ENCODE measurements at regions not wholly inside any gene's neighbourhood (a gene's known extent, or its start where the extent isn't known, plus 50 kb on each side); places are given as distances from the start of the nearest gene placed in this dataset.

DNA sequence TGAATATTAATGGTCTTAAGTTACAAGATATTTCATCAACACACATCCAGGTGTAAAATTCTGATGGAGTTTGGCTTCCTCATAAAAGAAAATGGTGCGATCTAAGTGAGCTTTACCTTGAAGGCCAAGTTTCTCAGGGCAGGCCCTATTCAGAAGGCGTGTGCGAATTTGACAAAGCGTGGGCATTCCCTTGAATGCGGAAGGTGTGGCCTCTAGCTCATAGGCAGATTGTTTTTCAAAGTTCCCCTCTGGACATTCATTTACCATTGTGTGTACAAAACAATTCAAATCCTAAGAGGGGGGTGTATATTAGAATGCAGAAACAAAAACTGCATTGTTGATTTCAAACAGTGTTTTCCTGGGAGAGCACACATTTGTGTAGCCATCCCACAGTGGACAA, 411.9 kb upstream of the PKN2 start:
- H3K27ac ChIP-seq (ENCODE audit: low read depth, low read length) = no peak overlapping the region
- no peaks in the 10 kb centered on the region for H3K36me3 ChIP-seq (ENCODE audit: insufficient read depth, low read length)
- H3K4me1 ChIP-seq (ENCODE audit: insufficient read depth, low read length) = no peaks in the 10 kb centered on the region
- H3K27me3 ChIP-seq (ENCODE audit: control insufficient read depth in 1 of 2, insufficient read depth in 2 of 2, low read length in 2 of 2) = no peaks in the 10 kb centered on the region
- H3K9ac ChIP-seq (ENCODE audit: low read length) = no peak overlapping the region
- no peak overlapping the region for H3K4me3 ChIP-seq (ENCODE audit: low read depth in 1 of 2, low read length in 2 of 2)
- H3K9me3 ChIP-seq (ENCODE audit: low read length) = no peaks in the 10 kb centered on the region

DNA sequence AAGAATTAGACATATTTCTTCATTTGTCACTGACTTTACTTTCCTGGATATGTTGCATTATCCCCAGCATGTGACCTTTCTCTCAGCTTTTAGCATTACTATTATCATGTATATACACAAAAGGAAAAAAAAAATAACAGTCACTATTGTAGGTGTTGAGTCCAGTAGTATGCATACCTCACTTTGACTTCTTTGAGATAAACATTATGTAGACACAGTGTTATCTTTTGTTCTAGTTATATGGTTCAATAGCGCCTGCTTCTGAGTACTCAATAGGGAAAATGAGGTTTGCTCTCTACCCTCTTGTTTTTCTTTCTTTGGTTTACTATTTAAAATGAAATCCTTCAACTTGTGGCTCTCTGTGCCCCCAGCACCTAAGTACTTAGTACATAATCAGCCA, 409.6 kb upstream of the PKN2 start:
- Histone ChIP-seq H3K9ac (ENCODE audit: low read length) (no peak overlapping the region), H3K27me3 (ENCODE audit: control insufficient read depth in 1 of 2, insufficient read depth in 2 of 2, low read length in 2 of 2) (no peaks in the 10 kb centered on the region), H3K9me3 (ENCODE audit: low read length) (no peaks in the 10 kb centered on the region), H3K27ac (ENCODE audit: low read depth, low read length) (no peak overlapping the region), H3K4me3 (ENCODE audit: low read depth in 1 of 2, low read length in 2 of 2) (no peak overlapping the region), H3K4me1 (ENCODE audit: insufficient read depth, low read length) (no peaks in the 10 kb centered on the region), H3K36me3 (ENCODE audit: insufficient read depth, low read length) (no peaks in the 10 kb centered on the region)

DNA sequence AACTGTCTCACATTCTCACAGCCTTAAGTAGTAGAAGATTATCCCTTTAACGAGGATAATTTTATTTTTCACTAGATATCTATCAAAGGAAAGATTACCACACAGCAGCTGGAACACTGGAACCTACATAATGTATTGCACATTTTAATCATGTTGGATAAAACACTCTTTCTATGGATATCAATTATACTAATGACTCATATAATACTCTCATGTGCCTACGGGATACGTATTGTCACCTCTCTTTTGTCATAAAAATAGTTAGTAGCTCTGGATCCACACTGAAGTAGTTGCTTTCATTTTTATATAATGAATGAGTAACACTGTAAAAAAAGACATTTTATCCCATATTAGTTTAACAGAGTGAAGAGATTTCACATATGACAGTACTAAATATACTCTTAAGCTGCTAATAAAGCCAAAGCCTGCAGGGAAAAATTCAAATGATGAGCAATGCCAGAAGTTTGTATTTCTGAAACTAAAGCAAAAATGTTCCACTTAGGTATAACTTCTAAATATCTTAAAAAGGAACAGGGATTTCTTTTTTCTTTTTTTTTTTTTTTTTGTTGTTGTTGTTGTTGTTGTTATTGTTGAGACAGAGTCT, 408.7 kb upstream of the PKN2 start:
- Histone ChIP-seq H3K4me3 (ENCODE audit: low read depth in 1 of 2, low read length in 2 of 2) (no peak overlapping the region), H3K36me3 (ENCODE audit: insufficient read depth, low read length) (no peaks in the 10 kb centered on the region), H3K27ac (ENCODE audit: low read depth, low read length) (no peak overlapping the region), H3K9ac (ENCODE audit: low read length) (no peak overlapping the region), H3K9me3 (ENCODE audit: low read length) (no peaks in the 10 kb centered on the region), H3K27me3 (ENCODE audit: control insufficient read depth in 1 of 2, insufficient read depth in 2 of 2, low read length in 2 of 2) (no peaks in the 10 kb centered on the region), H3K4me1 (ENCODE audit: insufficient read depth, low read length) (no peaks in the 10 kb centered on the region)

DNA sequence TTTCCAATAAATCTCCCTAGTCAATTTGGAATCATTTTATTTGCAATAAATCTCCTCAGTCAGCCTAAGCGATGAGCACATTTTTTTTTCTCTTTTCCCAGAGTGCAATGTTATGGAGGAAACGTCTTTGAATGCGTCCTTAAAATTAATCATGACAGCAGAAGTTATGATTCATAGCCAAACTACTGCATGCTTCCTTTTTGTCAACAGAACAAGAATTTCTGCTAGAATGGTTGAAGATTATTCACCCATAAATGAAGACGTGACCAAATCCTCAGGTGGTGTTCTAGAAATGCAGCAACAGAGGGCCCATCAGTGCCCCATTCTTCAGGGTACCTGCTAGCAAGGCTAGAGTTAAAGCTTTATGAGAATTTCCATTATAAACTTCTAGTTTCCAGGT, 407.9 kb upstream of the PKN2 start:
- no peaks in the 10 kb centered on the region for H3K9me3 ChIP-seq (ENCODE audit: low read length)
- no peak overlapping the region for H3K9ac ChIP-seq (ENCODE audit: low read length)
- no peak overlapping the region for H3K4me3 ChIP-seq (ENCODE audit: low read depth in 1 of 2, low read length in 2 of 2)
- H3K27me3 ChIP-seq (ENCODE audit: control insufficient read depth in 1 of 2, insufficient read depth in 2 of 2, low read length in 2 of 2) = no peaks in the 10 kb centered on the region
- H3K36me3 ChIP-seq (ENCODE audit: insufficient read depth, low read length) = no peaks in the 10 kb centered on the region
- H3K27ac ChIP-seq (ENCODE audit: low read depth, low read length) = no peak overlapping the region
- no peaks in the 10 kb centered on the region for H3K4me1 ChIP-seq (ENCODE audit: insufficient read depth, low read length)

DNA sequence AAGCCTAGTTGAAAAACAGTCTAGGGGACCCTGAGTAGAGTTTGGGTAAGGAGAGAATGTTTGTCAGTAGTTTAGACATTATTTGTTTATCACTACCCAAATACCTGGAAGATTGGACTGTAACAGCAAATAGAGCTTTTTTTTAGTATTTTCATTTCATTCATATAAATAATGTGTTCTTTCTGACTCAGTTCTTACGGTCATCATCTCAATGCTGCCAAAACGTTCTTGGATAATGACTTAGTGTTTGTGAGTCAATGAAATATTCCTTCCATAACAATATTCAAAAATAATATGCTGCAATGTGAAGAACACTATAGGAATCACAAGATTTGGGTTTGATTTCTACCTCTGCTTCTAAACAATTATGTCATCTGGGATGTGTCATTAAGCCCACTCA, 400.0 kb upstream of the PKN2 start:
- H3K36me3 ChIP-seq (ENCODE audit: insufficient read depth, low read length) = no peaks in the 10 kb centered on the region
- H3K4me1 ChIP-seq (ENCODE audit: insufficient read depth, low read length) = no peaks in the 10 kb centered on the region
- no peak overlapping the region for H3K4me3 ChIP-seq (ENCODE audit: low read depth in 1 of 2, low read length in 2 of 2)
- no peak overlapping the region for H3K27ac ChIP-seq (ENCODE audit: low read depth, low read length)
- H3K9me3 ChIP-seq (ENCODE audit: low read length) = no peaks in the 10 kb centered on the region
- H3K27me3 ChIP-seq (ENCODE audit: control insufficient read depth in 1 of 2, insufficient read depth in 2 of 2, low read length in 2 of 2) = no peaks in the 10 kb centered on the region
- no peak overlapping the region for H3K9ac ChIP-seq (ENCODE audit: low read length)

DNA sequence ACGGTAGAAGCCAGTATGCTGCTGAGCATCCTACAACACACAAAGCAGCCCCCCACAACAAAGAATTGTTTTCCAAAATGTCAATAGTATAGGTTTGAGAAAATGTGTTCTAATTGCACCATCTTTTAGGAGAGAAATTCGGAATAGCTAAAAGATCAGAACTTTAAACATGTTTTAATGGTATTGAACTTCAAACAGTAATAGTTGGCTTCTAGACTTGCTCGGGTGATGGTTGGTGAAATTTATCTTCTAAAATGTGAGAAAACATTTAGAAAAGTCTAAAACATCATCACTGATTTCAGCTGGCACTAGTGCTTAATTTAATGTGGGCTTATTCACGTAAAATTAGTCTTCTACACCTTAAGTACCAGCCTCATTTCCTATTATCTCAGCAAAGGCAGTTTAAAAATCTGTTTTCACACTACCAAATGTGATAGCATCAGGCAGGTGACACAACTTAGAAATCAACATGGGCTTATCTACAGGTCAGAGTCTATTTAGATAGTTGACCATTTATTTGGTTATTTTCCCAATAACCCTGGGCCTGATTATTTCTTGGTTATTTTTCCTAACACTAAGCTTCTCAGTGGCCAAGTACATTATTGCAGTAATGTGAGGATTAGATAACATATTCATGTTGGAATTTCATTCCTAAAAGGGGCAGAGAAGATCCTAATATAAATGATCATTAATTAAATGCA, 399.3 kb upstream of the PKN2 start:
- no peak overlapping the region for H3K9ac ChIP-seq (ENCODE audit: low read length)
- no peak overlapping the region for H3K4me3 ChIP-seq (ENCODE audit: low read depth in 1 of 2, low read length in 2 of 2)
- no peaks in the 10 kb centered on the region for H3K27me3 ChIP-seq (ENCODE audit: control insufficient read depth in 1 of 2, insufficient read depth in 2 of 2, low read length in 2 of 2)
- no peak overlapping the region for H3K27ac ChIP-seq (ENCODE audit: low read depth, low read length)
- no peaks in the 10 kb centered on the region for H3K9me3 ChIP-seq (ENCODE audit: low read length)
- no peaks in the 10 kb centered on the region for H3K36me3 ChIP-seq (ENCODE audit: insufficient read depth, low read length)
- H3K4me1 ChIP-seq (ENCODE audit: insufficient read depth, low read length) = no peaks in the 10 kb centered on the region

DNA sequence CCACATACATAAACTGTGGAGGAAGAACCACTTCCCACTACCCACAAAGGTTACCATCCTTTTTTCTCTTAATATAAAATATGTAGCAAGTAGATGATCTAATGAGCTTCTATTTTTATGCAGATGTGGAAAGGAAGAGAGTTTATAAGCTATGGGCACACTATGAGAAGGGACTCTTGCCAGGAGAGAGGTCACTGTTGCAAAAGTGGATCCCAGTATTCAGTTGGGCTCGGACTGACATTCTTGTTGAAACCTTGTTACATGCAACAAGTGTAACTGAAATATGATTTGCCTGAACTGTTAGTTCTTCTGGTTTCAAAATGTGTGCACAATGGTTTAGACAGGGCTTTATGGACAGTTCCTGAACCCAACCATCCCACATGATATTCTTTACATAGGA, 397.4 kb upstream of the PKN2 start:
- Histone ChIP-seq H3K27me3 (ENCODE audit: control insufficient read depth in 1 of 2, insufficient read depth in 2 of 2, low read length in 2 of 2) (no peaks in the 10 kb centered on the region), H3K36me3 (ENCODE audit: insufficient read depth, low read length) (no peaks in the 10 kb centered on the region)

DNA sequence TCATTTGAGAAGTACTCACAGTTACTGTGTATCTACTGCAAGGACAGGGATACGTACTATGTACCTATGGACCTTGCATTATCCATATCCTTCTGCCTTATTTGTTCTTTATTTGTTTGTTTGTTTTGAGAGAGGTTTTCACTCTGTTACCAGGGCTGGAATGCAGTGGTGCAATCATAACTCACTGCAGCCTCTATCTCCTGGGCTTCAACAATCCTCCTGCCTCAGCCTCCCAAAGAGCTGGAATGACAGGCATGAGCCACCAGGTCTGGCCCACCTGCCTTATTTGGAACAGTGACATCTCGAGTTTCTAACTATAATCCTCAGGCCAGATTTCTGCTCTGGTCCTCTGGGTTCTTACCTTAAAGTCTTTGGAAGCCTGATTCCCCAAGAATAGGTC, 395.5 kb upstream of the PKN2 start:
- no peak overlapping the region for H3K4me3 ChIP-seq (ENCODE audit: low read depth in 1 of 2, low read length in 2 of 2)
- H3K27ac ChIP-seq (ENCODE audit: low read depth, low read length) = no peak overlapping the region
- no peaks in the 10 kb centered on the region for H3K4me1 ChIP-seq (ENCODE audit: insufficient read depth, low read length)
- H3K9me3 ChIP-seq (ENCODE audit: low read length) = no peaks in the 10 kb centered on the region
- no peak overlapping the region for H3K9ac ChIP-seq (ENCODE audit: low read length)
- H3K36me3 ChIP-seq (ENCODE audit: insufficient read depth, low read length) = no peaks in the 10 kb centered on the region
- H3K27me3 ChIP-seq (ENCODE audit: control insufficient read depth in 1 of 2, insufficient read depth in 2 of 2, low read length in 2 of 2) = no peaks in the 10 kb centered on the region

More for the DNA sequence above, 397.4 kb upstream of the PKN2 start:
- Histone ChIP-seq H3K4me3 (ENCODE audit: low read depth in 1 of 2, low read length in 2 of 2) (no peak overlapping the region), H3K9ac (ENCODE audit: low read length) (no peak overlapping the region), H3K27ac (ENCODE audit: low read depth, low read length) (no peak overlapping the region), H3K4me1 (ENCODE audit: insufficient read depth, low read length) (no peaks in the 10 kb centered on the region), H3K9me3 (ENCODE audit: low read length) (no peaks in the 10 kb centered on the region)

DNA sequence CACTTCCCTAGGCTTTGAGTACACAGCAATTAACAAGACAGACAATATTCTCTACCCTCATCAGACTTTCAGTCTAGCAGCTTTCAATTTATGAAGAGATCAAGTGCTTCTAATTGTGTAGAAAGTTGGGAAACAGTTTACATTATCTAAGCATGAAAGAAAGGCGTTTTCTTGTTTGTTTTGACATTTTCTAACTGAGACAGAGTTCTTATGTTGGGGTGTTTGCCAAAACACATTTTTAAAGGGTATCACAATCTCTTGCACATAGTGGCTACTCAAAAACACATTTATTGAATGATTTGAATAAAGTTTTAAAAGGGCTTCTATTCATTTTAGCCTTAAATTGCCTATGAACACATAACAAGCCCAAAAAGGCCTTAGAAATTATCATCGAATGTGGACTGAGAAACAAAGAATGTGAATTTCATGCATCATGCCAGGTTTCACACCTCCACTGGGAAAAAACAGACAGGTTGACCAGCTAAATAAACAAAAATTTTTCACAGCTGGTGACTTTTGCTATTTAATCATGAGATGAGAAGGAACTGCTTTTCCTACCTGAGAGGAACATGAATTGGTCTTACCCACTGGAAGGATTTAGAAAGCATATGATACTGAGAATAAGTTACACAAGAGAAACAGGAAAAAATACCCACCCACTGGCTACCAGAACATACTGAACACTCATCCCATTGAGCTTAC, 394.5 kb upstream of the PKN2 start:
- H3K4me1 ChIP-seq (ENCODE audit: insufficient read depth, low read length) = no peaks in the 10 kb centered on the region
- H3K9ac ChIP-seq (ENCODE audit: low read length) = no peak overlapping the region
- H3K36me3 ChIP-seq (ENCODE audit: insufficient read depth, low read length) = no peaks in the 10 kb centered on the region
- no peak overlapping the region for H3K27ac ChIP-seq (ENCODE audit: low read depth, low read length)
- no peaks in the 10 kb centered on the region for H3K27me3 ChIP-seq (ENCODE audit: control insufficient read depth in 1 of 2, insufficient read depth in 2 of 2, low read length in 2 of 2)
- no peak overlapping the region for H3K4me3 ChIP-seq (ENCODE audit: low read depth in 1 of 2, low read length in 2 of 2)
- H3K9me3 ChIP-seq (ENCODE audit: low read length) = no peaks in the 10 kb centered on the region

DNA sequence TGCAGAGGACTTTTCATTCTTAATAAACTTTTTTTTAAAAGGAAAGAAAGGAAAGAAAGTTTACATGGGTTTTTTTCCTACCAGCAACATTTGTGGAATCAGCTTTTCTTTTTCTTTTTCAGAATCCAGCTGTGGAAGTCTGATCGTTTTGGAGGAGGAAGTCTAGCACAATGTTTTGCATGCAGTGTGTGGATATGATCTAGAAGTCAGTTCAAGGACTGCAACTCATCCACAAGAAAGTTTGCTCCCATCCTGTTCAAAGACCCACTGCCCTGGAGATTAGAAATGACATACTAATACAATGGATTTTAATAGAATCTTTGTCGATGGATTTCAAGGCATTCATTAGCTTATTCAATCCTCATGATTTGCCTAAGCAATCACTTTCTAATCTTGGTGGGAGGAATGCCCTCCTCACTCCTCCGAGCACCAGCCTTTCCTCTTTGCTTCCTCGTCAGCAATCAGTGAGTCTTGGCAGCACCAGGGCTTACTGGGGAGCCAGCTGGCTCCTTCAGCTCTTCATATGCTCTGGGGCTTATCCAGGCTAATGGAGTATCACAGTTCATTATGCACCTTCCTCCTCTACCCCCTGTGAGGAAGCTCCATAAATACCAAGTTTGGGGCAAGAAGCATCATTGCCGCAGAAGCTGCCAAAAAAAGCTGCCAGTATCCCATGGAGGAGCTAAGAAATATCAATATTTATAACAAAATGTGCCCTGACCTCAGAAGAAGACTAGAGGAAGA, 392.3 kb upstream of the PKN2 start:
- no peak overlapping the region for H3K27ac ChIP-seq (ENCODE audit: low read depth, low read length)
- no peaks in the 10 kb centered on the region for H3K9me3 ChIP-seq (ENCODE audit: low read length)
- H3K36me3 ChIP-seq (ENCODE audit: insufficient read depth, low read length) = no peaks in the 10 kb centered on the region
- no peaks in the 10 kb centered on the region for H3K27me3 ChIP-seq (ENCODE audit: control insufficient read depth in 1 of 2, insufficient read depth in 2 of 2, low read length in 2 of 2)
- no peak overlapping the region for H3K9ac ChIP-seq (ENCODE audit: low read length)
- H3K4me3 ChIP-seq (ENCODE audit: low read depth in 1 of 2, low read length in 2 of 2) = no peak overlapping the region
- H3K4me1 ChIP-seq (ENCODE audit: insufficient read depth, low read length) = no peaks in the 10 kb centered on the region

DNA sequence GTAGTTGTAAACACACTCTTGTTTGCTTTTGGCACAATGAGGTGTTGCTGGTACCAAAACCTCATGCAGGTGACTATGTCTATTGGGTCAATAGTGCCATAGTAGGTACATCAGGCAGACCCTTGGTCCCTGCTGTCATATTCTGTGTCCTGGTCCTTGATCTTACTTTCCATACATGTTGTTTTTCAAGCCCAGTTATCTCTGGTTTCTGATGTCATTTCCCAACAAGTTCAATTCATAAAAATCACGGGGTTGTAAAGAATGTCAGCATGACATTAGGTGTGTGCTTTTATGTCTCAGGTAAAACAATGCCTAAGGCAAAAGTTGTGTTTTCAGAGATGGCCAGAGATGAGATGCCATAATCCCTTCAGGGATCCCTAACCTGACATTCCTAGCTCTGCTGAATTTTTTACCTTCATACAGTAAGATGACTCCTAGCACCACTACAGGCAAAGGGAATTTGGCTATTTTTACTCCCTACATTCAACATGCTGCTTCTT, 390.3 kb upstream of the PKN2 start:
- no peaks in the 10 kb centered on the region for H3K36me3 ChIP-seq (ENCODE audit: insufficient read depth, low read length)
- H3K27me3 ChIP-seq (ENCODE audit: control insufficient read depth in 1 of 2, insufficient read depth in 2 of 2, low read length in 2 of 2) = no peaks in the 10 kb centered on the region
- no peak overlapping the region for H3K27ac ChIP-seq (ENCODE audit: low read depth, low read length)
- no peak overlapping the region for H3K9ac ChIP-seq (ENCODE audit: low read length)
- H3K4me1 ChIP-seq (ENCODE audit: insufficient read depth, low read length) = no peaks in the 10 kb centered on the region
- no peaks in the 10 kb centered on the region for H3K9me3 ChIP-seq (ENCODE audit: low read length)
- no peak overlapping the region for H3K4me3 ChIP-seq (ENCODE audit: low read depth in 1 of 2, low read length in 2 of 2)

All from muscle layer of colon (tissue), 2 donors.